GM18867 (cell line): ENCODE measurements at regions not wholly inside any gene's neighbourhood (a gene's known extent, or its start where the extent isn't known, plus 50 kb on each side); places are given as distances from the start of the nearest gene placed in this dataset.
A peak's percentile ranks its signal among the peaks of the same experiment; 100 is the strongest.
"Not testable (repeated sequence)": the region's sequence is repeated elsewhere in the genome, so short reads cannot be mapped to it uniquely, and the experiment has no call there.

ENCODE experiments used
- ATAC-seq: cut with Tn5 transposase; IDR thresholded peaks from one replicate; pipeline ENCODE4 v1.9.1; 2021; ENCODE audit warnings: mild to moderate bottlenecking, moderate library complexity; ENCODE audit not compliant: unreplicated experiment

DNA sequence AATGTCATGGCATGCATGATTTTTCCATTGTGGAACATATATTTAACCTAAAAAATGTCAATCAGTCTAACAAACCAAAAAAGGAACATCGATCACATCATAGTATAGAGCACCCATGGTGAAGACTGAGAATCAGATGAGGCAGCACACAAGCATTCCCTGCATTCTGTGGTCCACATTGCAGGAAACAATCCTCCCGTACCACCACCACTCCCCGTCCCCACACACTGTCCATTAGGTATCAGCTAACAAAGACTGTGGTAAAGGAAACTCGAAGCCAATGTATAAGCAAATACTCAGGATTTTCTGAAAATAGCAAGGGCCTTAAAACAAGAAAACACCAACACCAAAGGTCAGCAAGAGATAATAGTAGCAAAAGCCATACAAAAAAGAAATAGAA, 1104.4 kb upstream of the SEMA6A start:
- ATAC-seq: no peak

DNA sequence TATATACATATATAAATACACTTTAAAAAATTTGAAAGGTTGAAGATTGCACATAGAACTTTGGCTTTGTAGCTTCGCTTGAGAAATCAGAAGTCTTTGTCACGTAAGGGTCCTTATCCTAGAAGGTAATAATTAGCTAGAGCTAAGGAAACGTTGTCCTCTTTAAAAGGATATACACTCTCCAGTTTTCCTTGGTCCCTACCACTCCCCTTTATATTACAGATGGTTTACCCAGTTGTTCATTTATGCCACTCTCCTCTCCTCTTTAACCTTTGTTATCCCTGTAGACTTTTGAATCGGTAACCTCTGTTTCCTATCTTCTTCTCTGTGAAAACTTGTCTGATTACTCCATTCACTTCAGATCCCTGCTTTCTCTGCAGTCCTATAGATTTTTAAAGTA, 1101.0 kb upstream of the SEMA6A start:
- no peak for ATAC-seq

- ATAC-seq: no peak
These were observed 1096.9 kb upstream of the SEMA6A start for GRCh38 chr5:117671551-117671950.

DNA sequence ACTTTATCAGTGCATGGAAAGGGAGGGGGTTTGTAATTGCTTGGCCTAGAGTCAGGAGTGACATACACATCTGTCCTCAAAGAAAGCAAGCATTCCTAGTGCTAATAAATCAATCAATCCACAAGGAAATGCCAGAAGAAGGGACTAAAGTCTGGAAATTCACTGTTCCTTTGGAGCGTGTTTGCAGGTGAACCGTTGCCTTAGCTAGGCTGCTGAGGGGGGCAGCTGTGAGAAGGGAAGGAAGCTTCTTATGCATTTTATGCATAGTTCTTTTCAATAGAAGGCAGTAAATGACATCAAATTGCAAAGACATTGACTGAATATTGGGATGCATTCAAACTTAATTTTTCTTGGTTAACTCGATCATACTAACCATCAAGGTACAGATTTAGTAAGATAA, 1092.5 kb upstream of the SEMA6A start:
- ATAC-seq: no peak

DNA sequence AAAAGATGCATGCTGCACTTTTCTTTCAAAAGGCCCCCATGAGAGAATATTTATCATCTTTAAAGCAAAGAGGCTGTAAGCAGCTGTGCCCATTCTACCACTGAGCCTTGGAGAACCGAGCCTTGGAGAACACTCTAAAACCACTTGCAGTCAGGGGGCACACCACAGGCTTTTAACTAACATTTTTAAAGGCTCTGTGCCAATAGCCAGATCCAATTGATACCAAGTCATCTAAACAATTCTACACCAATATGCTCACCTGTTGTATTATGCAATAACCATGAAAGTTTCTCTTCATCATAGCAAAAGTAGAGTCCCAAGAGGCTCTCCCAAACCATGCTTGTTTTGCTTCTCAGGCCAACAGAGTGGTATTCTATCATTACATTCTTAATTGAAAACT, 1090.5 kb upstream of the SEMA6A start:
- no peak for ATAC-seq

GRCh38 chr5:117662361-117662760, 1087.7 kb upstream of the SEMA6A start:
- no peak for ATAC-seq

GRCh38 chr5:117657541-117657940, 1082.9 kb upstream of the SEMA6A start:
- no peak for ATAC-seq

DNA sequence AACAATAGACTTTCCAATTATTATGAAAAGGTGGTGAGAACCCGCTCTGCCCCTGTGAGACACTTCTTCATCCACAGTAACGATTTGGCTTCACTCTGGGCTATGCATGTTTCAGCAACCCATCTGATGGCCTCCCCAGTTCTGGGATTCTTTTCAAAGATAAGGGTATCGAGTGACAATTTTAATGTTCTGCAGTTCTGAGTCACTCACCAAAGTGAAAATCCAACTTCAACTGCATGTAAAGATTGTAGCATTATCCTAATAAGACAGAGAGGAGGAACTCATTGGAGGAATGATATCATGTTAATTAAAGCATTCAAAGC, 1078.3 kb upstream of the SEMA6A start:
- ATAC-seq: no peak

DNA sequence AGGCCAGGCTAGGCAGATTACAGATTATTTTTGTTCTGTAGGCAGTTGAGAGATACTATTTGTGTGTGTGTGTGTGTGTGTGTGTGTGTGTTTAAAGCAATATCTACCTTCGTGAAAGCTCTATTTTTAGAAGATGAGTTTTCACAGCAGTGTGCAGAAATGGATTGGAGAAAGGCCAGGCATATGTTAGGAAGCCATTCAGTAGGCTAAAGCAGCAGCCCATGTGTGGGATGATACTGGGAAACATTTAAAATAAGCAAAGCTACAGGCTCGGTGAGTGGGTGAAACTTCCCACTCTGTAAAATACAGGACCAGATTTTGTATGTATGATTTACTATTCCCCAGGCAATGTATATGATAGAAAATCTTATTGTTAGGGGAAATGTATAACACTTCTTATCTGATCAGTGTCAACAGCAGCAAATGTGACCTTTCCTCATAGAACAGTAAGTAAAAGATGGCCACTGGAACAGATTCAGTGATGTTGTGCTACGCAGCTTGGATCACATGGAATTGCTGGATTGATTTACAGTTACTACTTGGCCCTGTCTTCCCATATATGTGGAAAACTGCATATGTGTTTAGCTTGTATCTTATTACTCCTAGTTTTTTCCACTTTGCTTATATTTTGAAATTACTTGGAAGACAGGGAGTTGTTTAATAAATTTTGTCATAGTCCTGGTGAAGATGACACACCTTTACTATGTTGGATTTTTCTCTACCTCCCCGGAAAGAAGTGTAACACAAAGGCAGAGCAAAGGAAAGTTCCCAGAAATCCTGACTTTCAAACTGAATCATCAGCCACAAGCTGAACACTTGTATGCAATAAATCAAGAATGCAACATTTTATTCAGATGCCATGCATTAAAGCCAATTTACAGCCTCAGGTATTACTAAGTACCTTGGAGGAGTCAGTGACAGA, 1077.7 kb upstream of the SEMA6A start:
- no peak for ATAC-seq

DNA sequence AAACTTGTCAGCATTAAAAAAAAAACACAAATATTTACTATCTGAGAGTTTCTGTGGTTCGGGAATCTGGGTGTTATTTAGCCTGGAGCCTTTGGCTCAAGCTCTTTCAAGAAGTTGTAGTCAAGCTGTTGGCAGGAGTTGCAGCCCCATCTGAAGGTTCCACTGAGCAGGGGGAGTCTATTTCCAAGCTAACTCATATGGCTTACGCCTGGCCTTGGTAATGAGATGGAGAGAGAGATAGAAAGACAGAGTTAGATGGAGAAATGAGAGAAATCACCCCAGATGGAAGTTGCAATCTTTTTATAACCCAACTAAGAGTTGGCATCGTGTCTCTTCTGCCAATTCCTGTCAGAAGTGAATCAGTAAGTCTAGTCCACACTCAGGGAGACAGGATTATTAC, 1075.2 kb upstream of the SEMA6A start:
- ATAC-seq: no peak

DNA sequence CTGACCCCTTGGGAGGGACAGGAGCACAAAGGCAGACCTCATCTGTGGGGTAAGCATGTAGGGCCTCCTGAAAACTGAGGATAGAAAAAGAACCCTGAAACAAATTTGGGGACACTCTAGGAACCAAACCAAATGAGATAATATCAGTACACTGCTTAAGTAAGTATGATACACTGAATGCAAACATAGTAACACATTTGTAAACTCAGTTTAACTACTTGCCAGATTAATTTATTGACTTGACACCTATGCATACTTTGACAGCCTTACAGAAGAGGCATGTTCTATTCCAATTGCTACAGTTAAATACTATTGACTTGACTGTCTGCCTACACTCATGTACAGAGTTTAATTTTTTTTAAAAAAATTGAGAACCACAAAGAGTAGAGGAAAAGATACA, 1070.8 kb upstream of the SEMA6A start:
- no peak for ATAC-seq

DNA sequence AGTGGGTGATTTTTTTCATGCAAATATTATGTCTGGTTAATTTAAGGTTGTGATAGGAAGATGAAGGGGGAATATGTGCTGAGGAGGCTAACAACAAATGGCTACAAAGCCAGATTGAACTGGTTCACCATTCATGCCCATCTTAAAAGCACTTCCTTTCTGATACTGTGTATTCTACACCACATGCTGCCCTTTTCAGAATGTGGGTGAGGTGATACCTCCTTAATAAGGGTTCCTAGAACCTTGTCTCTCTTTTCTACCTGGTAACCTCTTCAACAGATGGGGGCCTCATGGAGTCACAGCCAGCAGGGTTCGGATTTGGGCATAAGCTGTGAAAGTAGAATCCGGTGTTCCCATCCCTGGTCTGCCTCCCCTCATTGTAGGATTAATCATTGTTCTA, 1064.0 kb upstream of the SEMA6A start:
- no peak for ATAC-seq

DNA sequence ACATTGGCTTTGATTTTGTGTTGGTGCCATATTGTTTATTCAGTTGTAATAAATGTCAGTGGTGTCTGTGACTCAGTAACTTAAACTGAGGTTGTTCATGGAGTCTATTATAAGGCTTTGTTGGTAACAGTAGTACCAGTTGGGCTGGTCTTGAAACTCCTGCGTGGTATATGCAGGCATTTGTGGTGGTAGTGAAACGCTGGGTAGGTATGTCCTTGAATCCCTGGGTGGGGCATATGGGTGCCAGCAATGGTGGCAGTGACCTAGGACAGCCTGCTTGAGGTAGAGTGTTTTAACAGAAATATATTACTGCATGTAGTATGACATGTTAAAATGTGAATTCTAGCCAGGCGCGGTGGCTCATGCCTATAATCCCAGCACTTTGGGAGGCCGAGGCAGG, 1058.5 kb upstream of the SEMA6A start:
- ATAC-seq: no peak

DNA sequence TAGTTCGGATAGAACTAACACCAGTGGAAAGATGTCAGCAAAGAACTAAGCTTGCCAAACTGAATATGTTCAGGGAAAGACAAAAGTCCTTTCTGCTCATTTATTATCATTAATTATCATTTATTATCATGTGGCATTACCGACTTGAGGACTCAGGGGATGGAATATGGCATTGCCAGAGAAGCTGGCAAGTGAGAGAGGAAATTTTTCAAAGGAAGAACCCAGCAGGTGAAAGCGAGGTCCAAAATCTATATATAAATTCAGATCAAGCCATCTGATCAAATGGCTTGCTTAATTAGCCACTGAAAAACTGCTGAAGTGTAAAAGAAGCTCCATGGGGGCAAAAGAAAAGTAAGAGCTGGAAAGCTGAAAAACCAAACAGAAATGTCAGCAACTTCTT, 1049.6 kb upstream of the SEMA6A start:
- no peak for ATAC-seq

DNA sequence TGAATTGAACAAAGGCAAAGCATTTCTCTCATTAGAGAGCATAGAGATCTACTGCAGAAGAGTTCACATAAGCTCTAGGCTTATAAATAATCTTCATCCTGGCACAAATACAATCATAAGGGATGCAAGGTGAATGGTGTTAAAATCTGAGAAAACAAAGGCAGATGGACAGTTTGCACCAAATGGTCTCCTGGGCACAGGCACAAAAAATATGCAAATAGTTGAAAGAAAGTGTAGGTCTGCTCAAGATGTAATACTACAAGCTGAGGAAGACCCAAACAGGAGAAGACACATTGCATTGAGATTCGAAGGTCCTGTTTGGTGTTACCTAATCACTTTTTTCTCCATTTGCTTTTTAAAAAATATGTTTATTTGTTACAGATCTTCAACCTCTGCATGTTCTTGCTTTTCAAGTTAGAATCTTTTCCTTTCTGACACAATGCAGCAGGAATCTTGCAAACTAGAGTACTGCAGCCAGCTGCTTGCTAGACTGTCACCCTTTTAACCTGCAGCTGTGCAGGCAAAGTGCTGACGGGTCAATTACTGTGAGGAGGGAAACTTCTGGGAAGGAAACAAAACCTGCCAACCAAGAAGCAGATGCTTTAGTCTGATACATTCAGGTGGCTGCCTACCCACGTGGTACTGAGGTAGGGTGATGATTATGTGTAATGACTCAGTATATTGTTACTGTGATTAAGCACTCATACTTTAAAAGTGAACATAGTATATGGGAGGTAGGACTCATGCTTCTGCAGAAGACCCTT, 1048.6 kb upstream of the SEMA6A start:
- ATAC-seq: no peak

GRCh38 chr5:117621921-117622320, 1047.3 kb upstream of the SEMA6A start:
- ATAC-seq: no peak

DNA sequence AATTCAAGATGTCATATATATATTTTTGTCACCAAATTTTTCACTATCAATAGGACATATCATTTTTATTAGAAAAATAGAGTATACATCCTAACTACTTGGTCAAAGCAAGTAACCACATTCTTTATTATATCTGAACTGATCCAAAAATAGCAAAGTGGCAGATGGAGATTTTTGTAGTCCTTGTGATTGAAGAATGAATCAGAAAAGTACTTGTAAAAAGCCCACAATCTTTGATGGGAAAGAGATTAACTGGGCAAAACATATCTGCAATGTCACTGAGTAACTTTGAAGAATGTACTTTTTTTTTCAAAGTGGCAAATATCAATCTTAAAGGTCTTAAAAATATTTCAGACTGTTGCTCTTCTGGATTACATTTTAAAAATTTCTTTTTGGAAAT, 1040.6 kb upstream of the SEMA6A start:
- ATAC-seq: no peak

DNA sequence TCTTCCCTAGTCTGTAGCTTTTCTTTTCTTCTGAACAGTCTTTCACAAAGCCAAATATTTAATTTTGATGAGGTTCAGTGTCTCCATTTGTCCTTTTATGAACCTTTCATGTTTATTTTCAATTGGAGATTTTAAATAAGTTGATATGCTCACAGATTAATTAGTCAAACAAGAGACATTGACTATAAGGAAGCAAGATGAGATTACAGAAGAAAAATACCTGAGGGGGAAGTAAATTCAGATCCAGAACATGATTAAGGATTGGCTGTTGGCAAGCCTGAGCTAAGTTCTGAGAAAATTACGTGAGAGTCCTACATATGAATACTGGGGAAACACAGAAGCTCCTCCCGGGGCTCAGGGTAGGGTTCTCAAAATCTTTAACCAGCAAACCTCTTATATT, 1039.8 kb upstream of the SEMA6A start:
- ATAC-seq: no peak

- ATAC-seq: no peak
These were observed 1030.2 kb upstream of the SEMA6A start for GRCh38 chr5:117604845-117605244.

- ATAC-seq: not testable (repeated sequence)
These were observed 1025.2 kb upstream of the SEMA6A start for GRCh38 chr5:117599811-117600210.

GRCh38 chr5:117594166-117594565, 1019.5 kb upstream of the SEMA6A start:
- no peak for ATAC-seq

DNA sequence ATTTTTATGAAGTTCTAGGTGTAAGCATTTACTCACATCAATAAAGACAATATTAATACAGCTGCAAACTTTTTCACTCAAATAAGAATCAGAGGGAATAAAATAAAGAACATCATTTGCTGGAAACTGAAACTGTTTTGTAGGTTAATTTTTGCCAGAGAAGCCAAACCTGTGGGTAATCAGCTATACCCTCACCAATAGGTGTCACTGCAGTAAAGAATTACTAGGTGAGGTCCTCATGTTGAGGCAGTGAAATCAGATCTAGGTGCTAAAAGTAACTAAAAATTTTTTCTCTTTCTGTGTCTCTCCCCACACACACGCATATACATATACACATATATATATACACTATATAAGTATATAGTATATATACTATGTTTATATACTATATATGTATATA, 1016.3 kb upstream of the SEMA6A start:
- ATAC-seq: peak; percentile 85
